GM19455 (cell line): ENCODE measurements at regions not wholly inside any gene's neighbourhood (a gene's known extent, or its start where the extent isn't known, plus 50 kb on each side); places are given as distances from the start of the nearest gene placed in this dataset.
"Not testable (repeated sequence)": the region's sequence is repeated elsewhere in the genome, so short reads cannot be mapped to it uniquely, and the experiment has no call there.

Source experiments
- ATAC-seq: cut with Tn5 transposase; IDR thresholded peaks from one replicate; pipeline ENCODE4 v1.9.1; 2021; ENCODE audit not compliant: unreplicated experiment

GRCh38 chr9:104195142-104195541 lies 101.0 kb downstream of the SMC2 start:
- not testable (repeated sequence) for ATAC-seq

DNA sequence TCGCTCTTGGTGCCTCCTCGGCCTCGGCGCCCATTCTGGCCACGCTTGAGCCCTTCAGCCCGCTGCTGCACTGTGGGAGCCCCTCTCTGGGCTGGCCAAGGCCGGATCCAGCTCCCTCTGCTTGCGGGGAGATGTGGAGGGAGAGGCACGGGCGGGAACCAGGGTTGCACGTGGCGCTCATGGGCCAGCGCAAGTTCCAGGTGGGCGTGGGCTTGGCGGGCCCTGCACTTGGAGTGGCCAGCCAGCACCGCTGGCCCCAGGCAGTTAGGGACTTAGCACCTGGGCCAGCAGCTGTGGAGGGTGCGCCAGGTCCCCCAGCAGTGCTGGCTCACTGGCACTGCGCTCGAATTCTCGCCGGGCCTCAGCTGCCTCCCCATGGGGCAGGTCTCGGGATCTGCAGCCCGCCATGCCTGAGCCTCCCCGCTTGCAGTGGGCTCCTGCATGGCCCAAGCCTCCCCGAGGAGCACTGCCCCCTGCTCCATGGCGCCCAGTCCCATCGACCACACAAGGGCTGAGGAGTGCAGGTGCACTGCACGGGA lies 106.4 kb downstream of the SMC2 start:
- no peak for ATAC-seq

- ATAC-seq: no peak
Measured at GRCh38 chr9:104206766-104207165, 112.7 kb downstream of the SMC2 start.

DNA sequence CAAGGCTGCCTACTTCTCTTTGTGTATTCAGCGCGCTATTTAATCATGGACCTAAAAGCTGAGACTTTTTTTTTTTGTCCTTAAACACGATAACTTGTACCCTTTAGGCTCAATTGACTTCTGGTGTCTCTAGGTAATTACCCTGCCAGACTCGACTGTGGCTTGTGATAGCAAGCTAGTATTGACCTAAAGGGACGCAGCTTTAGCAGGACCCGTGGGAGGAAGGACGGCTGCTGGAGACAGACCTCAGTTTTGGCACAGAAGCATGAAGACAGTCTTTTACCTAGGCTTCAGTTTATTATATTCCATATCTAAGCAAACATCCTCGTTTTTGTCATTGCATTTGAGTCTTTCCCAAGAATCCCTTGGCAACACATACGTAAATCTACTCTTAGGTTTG lies 115.3 kb downstream of the SMC2 start:
- no peak for ATAC-seq

DNA sequence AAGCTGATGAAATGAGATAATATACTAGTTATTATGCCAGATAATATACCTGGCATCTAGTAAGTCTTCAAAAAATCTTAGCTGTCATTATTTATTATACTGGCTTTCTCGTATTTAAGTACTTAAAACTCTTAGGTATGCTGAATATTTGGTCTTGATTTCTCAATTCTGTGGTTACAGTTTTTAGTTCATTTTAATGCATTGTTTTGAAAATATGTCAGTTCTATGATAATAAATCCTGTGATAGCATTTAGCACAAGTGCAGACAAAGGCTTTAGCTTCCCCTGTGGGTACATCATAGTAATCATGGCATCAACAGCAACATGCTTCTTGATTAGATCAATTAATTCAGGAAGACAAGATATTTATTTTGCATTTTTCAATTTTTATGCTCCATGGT lies 133.0 kb downstream of the SMC2 start:
- no peak for ATAC-seq

DNA sequence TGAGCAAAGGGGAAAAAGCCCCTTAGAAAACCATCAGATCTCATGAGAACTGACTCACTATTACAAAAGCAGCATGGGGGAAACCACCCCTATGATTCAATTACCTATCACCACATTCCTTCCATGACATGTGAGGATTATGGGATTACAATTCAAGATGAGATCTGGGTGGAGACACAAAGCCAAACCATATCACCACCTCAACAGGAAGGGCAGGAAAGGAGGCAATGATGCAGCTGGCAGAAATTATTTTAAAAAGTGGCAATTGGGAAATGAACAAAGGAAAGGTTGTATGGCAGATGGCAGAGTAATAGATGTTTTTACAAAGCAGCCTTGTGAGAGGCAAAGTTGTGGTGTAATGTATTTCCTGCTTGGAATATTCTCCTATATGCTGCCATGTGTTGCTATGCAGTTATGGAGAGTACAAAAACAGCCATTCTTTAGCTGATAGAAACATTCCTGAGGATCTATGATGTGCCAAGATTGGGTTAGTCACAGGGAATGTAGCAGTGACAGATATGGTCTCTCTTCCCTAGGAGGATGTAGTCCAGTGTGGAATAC lies 138.8 kb downstream of the SMC2 start:
- ATAC-seq: no peak

DNA sequence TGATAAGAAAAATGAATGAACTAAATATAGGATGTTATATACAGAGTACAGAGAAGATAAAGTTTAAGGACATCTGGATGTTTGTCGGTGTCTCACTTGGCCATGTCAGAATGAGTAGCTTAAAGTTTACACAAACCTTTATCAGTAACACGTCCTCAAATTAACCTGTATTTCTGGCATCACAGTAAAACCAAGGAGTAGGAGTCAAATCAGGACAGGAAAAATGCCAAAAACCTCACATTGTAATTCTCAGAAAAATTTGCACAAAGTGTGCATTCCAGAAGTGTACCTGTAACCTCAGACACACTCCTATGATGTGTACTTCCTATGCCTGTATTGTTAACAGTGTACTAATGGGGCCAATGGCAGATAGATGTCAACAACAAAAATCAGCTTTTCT lies 139.3 kb downstream of the SMC2 start:
- no peak for ATAC-seq

DNA sequence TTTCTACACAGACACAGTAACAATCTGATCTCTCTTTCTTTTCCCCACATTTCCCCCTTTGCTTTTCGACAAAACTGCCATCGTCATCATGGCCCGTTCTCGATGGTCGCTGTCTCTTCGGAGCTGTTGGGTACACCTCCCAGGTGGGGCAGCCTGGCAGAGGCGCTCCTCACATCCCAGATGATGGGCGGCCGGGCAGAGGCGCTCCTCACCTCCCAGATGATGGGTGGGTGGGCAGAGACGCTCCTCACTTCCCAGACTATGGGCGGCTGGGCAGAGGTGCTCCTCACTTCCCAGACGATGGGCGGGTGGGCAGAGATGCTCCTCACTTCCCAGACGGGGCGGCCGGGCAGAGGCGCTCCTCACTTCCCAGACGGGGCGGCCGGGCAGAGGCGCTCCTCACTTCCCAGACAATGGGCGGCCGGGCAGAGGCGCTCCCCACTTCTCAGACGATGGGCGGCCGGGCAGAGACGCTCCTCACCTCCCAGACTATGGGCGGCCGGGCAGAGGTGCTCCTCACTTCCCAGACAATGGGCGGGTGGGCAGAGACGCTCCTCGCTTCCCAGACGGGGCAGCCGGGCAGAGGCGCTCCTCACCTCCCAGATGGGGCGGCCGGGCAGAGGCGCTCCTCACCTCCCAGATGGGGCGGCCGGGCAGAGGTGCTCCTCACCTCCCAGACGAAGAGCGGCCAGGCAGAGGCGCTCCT lies 140.7 kb downstream of the SMC2 start:
- ATAC-seq: not testable (repeated sequence)

DNA sequence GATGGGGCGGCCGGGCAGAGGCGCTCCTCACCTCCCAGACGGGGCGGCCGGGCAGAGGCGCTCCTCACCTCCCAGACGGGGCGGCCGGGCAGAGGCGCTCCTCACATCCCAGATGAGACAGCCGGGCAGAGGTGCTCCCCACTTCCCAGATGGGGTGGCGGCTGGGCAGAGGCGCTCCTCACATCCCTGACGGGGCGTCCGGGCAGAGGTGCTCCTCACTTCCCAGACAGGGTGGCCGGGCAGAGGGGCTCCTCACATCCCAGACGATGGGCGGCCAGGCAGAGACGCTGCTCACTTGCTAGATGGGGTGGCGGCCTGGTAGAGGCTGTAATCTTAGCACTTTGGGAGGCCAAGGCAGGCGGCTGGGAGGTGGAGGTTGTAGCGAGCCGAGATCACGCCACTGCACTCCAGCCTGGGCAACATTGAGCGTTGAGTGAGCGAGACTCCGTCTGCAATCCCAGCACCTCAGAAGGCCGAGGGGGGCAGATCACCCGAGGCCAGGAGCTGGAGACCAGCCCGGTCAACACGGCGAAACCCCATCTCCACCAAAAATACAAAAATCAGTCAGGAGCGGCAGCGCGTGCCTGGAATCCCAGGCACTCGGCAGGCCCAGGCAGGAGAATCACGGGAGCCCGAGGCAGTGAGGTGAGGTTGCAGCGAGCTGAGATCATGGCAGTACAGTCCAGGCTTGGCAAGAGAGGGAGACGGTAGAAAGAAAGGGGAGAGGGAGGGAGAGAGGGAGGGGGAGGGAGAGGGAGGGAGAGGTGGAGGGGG lies 141.4 kb downstream of the SMC2 start:
- not testable (repeated sequence) for ATAC-seq

- ATAC-seq: no peak
Measured at GRCh38 chr9:104238668-104239067, 144.6 kb downstream of the SMC2 start.

- no peak for ATAC-seq
Measured at GRCh38 chr9:104240890-104241289, 146.8 kb downstream of the SMC2 start.

DNA sequence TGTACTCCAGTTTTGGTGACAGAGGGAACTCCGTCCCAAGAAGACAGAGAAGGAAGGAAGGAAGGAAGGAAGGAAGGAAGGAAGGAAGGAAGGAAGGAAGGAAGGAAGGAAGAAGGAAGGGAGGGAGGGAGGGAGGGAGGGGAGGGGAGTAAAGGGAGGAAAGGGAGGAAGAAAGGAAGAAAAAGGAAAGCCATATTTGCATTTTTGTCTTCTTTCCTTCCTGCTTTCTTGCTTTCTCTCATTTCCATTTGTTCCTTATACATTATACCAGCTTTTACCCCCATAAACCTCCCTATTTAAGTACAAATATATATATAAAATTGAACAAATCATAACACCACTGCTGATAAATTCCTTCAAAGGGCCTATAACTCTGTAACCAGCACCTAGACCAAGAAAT lies 151.8 kb downstream of the SMC2 start:
- ATAC-seq: no peak

GRCh38 chr9:104247899-104248460 lies 153.9 kb downstream of the SMC2 start:
- ATAC-seq: no peak

DNA sequence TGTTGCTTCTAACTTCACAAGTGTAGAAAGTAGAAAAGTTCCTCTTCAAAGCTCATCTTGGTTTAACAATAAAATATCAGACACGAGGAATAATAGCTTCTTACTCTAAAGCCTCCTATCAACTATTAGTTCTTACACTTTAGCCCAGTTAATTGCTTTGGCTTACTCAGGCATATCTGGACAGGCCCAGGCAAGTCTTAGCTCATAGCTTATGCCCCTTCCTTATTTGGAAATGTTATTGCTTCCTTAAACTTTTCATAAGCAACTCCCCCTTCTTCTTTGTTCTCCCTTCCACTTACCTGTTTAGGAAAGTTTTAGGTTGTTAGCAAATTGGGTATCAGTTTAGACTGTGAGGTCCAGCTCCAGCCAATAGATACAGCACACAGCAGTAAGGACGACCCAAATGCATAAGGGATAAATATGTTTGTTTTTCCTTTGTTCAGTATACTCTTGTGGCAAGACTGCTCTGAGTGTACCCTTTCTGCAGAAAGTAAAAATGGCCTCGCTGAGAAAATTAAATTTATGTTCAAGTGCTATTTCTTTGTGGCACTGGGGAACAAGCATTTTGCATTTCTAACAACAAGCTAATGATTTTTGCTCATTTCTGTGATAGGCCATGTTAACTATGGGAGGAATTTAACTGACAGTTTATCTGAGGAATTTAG lies 162.1 kb downstream of the SMC2 start:
- ATAC-seq: no peak

GRCh38 chr9:104256696-104257062 lies 162.6 kb downstream of the SMC2 start:
- ATAC-seq: no peak

GRCh38 chr9:104258296-104259011 lies 164.3 kb downstream of the SMC2 start:
- ATAC-seq: no peak

- no peak for ATAC-seq
Measured at GRCh38 chr9:104260004-104260403, 165.9 kb downstream of the SMC2 start.

GRCh38 chr9:104263942-104264341 lies 169.8 kb downstream of the SMC2 start:
- ATAC-seq: no peak

- no peak for ATAC-seq
Measured at GRCh38 chr9:104264431-104264830, 170.3 kb downstream of the SMC2 start.

DNA sequence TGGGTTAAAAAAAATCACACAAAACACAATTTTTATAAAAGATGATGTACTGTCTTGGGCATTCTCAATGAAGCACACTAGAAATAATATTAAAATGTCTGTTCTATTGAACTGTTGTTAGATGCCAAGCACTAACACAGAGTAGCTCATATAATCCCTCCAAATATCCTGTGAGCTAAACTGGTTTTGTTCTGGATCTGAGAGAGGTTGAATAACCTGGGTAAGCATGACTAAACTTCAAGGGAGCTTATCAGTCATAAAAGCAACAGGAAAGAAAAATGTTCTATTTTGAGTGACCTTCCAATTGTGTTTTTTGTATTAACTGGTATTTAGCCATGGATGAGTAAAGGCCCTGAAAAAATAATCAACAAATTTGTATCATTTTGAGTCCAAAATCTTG lies 175.3 kb downstream of the SMC2 start:
- ATAC-seq: no peak
